Ovary (tissue), 3 donors: ENCODE measurements at regions not wholly inside any gene's neighbourhood (a gene's known extent, or its start where the extent isn't known, plus 50 kb on each side); places are given as distances from the start of the nearest gene placed in this dataset.

Experiments
- EP300 ChIP-seq: sonication (generic); formaldehyde crosslinking; IDR thresholded peaks from one replicate; pipeline ENCODE4 v1.6.1; 2017; ENCODE audit warnings: antibody characterized with exemption
- POLR2A ChIP-seq: fragments of 450-650 bp; IDR thresholded peaks from one replicate; pipeline ENCODE4 v1.6.1; 2017; ENCODE audit warnings: antibody characterized with exemption, mild to moderate bottlenecking, moderate library complexity
- TF ChIP-seq, protein P1 (sequence below), 3 donors: fragments of 450-650 bp in 2 of 3; fragments of 200-600 bp in 1 of 3; IDR thresholded peaks; one replicate each; pipeline versions ENCODE4 v1.5.1 to v1.8.0; 2016 to 2022; ENCODE audit warnings: antibody characterized with exemption in 3 of 3, mild to moderate bottlenecking in 1 of 3
- donor health status: DM: no; HTN: no; CAD: no.

DNA sequence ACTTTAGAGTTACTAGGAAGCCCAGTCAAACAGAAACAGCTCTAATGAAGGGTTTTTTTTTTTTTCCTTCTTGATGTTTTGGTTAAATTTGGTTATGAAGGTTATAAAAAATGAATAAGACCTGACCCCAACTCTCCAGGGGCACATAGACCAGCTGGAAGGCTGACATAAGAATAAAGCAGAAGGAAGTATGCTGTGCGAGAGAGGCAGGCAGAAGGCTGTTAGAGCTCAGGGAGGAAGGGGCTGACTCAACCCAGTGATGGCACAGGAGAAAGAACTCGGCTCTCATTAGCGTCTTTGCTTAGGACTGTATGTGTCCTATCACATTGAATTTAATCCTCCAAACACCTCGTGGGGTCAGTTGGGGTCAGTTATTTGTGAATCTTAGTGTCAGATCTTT, 474.6 kb downstream of the PMP22 start:
- TF ChIP-seq, protein P1, sequence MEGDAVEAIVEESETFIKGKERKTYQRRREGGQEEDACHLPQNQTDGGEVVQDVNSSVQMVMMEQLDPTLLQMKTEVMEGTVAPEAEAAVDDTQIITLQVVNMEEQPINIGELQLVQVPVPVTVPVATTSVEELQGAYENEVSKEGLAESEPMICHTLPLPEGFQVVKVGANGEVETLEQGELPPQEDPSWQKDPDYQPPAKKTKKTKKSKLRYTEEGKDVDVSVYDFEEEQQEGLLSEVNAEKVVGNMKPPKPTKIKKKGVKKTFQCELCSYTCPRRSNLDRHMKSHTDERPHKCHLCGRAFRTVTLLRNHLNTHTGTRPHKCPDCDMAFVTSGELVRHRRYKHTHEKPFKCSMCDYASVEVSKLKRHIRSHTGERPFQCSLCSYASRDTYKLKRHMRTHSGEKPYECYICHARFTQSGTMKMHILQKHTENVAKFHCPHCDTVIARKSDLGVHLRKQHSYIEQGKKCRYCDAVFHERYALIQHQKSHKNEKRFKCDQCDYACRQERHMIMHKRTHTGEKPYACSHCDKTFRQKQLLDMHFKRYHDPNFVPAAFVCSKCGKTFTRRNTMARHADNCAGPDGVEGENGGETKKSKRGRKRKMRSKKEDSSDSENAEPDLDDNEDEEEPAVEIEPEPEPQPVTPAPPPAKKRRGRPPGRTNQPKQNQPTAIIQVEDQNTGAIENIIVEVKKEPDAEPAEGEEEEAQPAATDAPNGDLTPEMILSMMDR (IDR thresholded peaks at IDR 0.05), result no peak
- TF ChIP-seq POLR2A, result no peak
- TF ChIP-seq EP300, result no peak
